Neural cell (in vitro differentiated cells): ENCODE measurements at regions not wholly inside any gene's neighbourhood (a gene's known extent, or its start where the extent isn't known, plus 50 kb on each side); places are given as distances from the start of the nearest gene placed in this dataset.

Source experiments
- EZH2 ChIP-seq: fragments of 200-600, 300-800 bp; shearing (Covaris generic), sonication (generic); IDR thresholded peaks from 2 replicates; pipeline ENCODE4 v1.6.1; 2014; ENCODE audit warnings: antibody characterized with exemption, low read length, borderline replicate concordance, mild to moderate bottlenecking; ENCODE audit not compliant: insufficient read depth, poor library complexity, severe bottlenecking
- MXI1 ChIP-seq: fragments of 450-650 bp; conservative IDR thresholded peaks from 2 replicates; pipeline ENCODE4 v1.6.1; 2014; ENCODE audit warnings: antibody characterized with exemption, mild to moderate bottlenecking; ENCODE audit not compliant: poor library complexity, severe bottlenecking
- POLR2AphosphoS5 ChIP-seq: IDR thresholded peaks from 2 replicates; pipeline ENCODE4 v1.6.1; 2012
- RAD21 ChIP-seq: fragments of 450-650 bp; conservative IDR thresholded peaks from 2 replicates; pipeline ENCODE4 v1.6.1; 2014; ENCODE audit warnings: antibody characterized with exemption, mild to moderate bottlenecking, moderate library complexity
- TAF1 ChIP-seq: IDR thresholded peaks from 2 replicates; pipeline ENCODE4 v1.6.1; 2012; ENCODE audit warnings: low read depth
- TF ChIP-seq, protein P1 (sequence below): fragments of 450-650 bp; IDR thresholded peaks from 2 replicates; pipeline ENCODE4 v1.5.1; 2014; ENCODE audit warnings: antibody characterized with exemption, mild to moderate bottlenecking, moderate library complexity; ENCODE audit not compliant: poor library complexity, severe bottlenecking
- TF ChIP-seq, protein P2 (sequence below): IDR thresholded peaks from 2 replicates; pipeline ENCODE4 v1.6.1; 2012; ENCODE audit warnings: borderline replicate concordance

- TF ChIP-seq, protein P1, sequence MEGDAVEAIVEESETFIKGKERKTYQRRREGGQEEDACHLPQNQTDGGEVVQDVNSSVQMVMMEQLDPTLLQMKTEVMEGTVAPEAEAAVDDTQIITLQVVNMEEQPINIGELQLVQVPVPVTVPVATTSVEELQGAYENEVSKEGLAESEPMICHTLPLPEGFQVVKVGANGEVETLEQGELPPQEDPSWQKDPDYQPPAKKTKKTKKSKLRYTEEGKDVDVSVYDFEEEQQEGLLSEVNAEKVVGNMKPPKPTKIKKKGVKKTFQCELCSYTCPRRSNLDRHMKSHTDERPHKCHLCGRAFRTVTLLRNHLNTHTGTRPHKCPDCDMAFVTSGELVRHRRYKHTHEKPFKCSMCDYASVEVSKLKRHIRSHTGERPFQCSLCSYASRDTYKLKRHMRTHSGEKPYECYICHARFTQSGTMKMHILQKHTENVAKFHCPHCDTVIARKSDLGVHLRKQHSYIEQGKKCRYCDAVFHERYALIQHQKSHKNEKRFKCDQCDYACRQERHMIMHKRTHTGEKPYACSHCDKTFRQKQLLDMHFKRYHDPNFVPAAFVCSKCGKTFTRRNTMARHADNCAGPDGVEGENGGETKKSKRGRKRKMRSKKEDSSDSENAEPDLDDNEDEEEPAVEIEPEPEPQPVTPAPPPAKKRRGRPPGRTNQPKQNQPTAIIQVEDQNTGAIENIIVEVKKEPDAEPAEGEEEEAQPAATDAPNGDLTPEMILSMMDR, result no peak
- TF ChIP-seq POLR2AphosphoS5 (no peak), RAD21 (no peak), EZH2 (no peak), MXI1 (no peak), TAF1 (no peak)
- TF ChIP-seq, protein P2, sequence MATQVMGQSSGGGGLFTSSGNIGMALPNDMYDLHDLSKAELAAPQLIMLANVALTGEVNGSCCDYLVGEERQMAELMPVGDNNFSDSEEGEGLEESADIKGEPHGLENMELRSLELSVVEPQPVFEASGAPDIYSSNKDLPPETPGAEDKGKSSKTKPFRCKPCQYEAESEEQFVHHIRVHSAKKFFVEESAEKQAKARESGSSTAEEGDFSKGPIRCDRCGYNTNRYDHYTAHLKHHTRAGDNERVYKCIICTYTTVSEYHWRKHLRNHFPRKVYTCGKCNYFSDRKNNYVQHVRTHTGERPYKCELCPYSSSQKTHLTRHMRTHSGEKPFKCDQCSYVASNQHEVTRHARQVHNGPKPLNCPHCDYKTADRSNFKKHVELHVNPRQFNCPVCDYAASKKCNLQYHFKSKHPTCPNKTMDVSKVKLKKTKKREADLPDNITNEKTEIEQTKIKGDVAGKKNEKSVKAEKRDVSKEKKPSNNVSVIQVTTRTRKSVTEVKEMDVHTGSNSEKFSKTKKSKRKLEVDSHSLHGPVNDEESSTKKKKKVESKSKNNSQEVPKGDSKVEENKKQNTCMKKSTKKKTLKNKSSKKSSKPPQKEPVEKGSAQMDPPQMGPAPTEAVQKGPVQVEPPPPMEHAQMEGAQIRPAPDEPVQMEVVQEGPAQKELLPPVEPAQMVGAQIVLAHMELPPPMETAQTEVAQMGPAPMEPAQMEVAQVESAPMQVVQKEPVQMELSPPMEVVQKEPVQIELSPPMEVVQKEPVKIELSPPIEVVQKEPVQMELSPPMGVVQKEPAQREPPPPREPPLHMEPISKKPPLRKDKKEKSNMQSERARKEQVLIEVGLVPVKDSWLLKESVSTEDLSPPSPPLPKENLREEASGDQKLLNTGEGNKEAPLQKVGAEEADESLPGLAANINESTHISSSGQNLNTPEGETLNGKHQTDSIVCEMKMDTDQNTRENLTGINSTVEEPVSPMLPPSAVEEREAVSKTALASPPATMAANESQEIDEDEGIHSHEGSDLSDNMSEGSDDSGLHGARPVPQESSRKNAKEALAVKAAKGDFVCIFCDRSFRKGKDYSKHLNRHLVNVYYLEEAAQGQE, result no peak
These were observed 385.6 kb downstream of the SHQ1 start for GRCh38 chr3:72462595-72463011.
